ENCODE measurements at regions not wholly inside any gene's neighbourhood (a gene's known extent, or its start where the extent isn't known, plus 50 kb on each side); places are given as distances from the start of the nearest gene placed in this dataset.
"Not testable (repeated sequence)": the region's sequence is repeated elsewhere in the genome, so short reads cannot be mapped to it uniquely, and the experiment has no call there.

- TF ChIP-seq CTCF (conservative IDR thresholded peaks at IDR 0.05 in 1 of 2, IDR thresholded peaks at IDR 0.05 in 1 of 2; ENCODE audit: extremely low read depth in 1 of 2, insufficient read depth in 1 of 2, low read depth in 1 of 2, low read length in 2 of 2); EZH2 (IDR thresholded peaks at IDR 0.05; ENCODE audit: borderline replicate concordance, low read length): not testable (repeated sequence)
These were observed 260.6 kb downstream of the TDRD3 start for GRCh38 chr13:60657586-60657985.

Data from mammary epithelial cell (primary cell).